ENCODE measurements at regions not wholly inside any gene's neighbourhood (a gene's known extent, or its start where the extent isn't known, plus 50 kb on each side); places are given as distances from the start of the nearest gene placed in this dataset.

GRCh38 chr5:128836571-128836970 is 128.7 kb upstream of the SLC27A6 start:
- Histone ChIP-seq H3K4me3 (ENCODE audit: insufficient read depth, low read depth, low read length) (no peak overlapping the region), H2BK5ac (ENCODE audit: low read depth, low read length, poor library complexity, severe bottlenecking) (no peak overlapping the region), H3K27me3 (ENCODE audit: control insufficient read depth, insufficient read depth, low read length) (no peaks in the 10 kb centered on the region), H2AK9ac (replicated peaks; ENCODE audit: low read depth, low read length, poor library complexity) (no peak overlapping the region), H3K79me1 (ENCODE audit: low read depth in 1 of 2, low read length in 2 of 2) (no peaks in the 10 kb centered on the region), H3K9me3 (ENCODE audit: control insufficient read depth, insufficient read depth, low read length) (no peaks in the 10 kb centered on the region), H3K4ac (ENCODE audit: low read depth, low read length) (no peak overlapping the region), H4K8ac (ENCODE audit: low read depth in 2 of 2, low read length in 2 of 2) (no peak overlapping the region), H2BK15ac (ENCODE audit: low read depth, low read length) (no peak overlapping the region), H4K91ac (ENCODE audit: insufficient read depth, low read depth, low read length) (no peak overlapping the region), H3K4me1 (ENCODE audit: control insufficient read depth, insufficient read depth, low read length) (no peaks in the 10 kb centered on the region), H2AFZ (replicated peaks; ENCODE audit: low read length, poor library complexity) (no peak overlapping the region), H3K14ac (replicated peaks; ENCODE audit: low read depth, low read length) (no peak overlapping the region), H3K56ac (ENCODE audit: extremely low read depth, insufficient read depth, low read length) (no peak overlapping the region), H3K18ac (ENCODE audit: low read depth, low read length) (no peak overlapping the region), H2AK5ac (ENCODE audit: low read depth, low read length) (no peak overlapping the region), H3K9ac (ENCODE audit: low read depth, low read length) (no peak overlapping the region), H4K20me1 (ENCODE audit: insufficient read depth, low read length) (no peaks in the 10 kb centered on the region), H3K23ac (ENCODE audit: low read depth, low read length) (no peak overlapping the region), H3K27ac (ENCODE audit: insufficient read depth, low read length) (no peak overlapping the region), H3K4me2 (ENCODE audit: low read depth, low read length) (no peak overlapping the region), H3K36me3 (ENCODE audit: control insufficient read depth, insufficient read depth, low read length) (no peaks in the 10 kb centered on the region), H2BK20ac (ENCODE audit: low read depth, low read length) (no peak overlapping the region), H3K9me1 (ENCODE audit: insufficient read depth, low read length) (no peaks in the 10 kb centered on the region), H2BK120ac (ENCODE audit: low read depth, low read length) (no peak overlapping the region), H4K5ac (ENCODE audit: low read depth, low read length) (no peak overlapping the region)
- POLR2A ChIA-PET (ENCODE audit: unreplicated experiment) = no interaction called here
- DNase-seq = no peak
- intact Hi-C loops (cut with micrococcal nuclease) = no loop called here
- CTCF ChIA-PET = no interaction called here
- ATAC-seq (ENCODE audit: low read depth) = no peak
- in situ Hi-C loops (cut with MboI; ENCODE audit: low sequenced_read_pairs) = loop anchor here (25.0 kb wide), 2 partner anchors 324 to 1249 kb away; no protein-coding TSS in a partner anchor
- WGBS, 2 experiments (ENCODE audit: extremely low coverage in 2 of 2, insufficient read length in 1 of 2) = 63% methylated on average over 2 of the region's 5 CpGs; no CpG with 5 or more reads in 1 of the 2 experiments
- TF ChIP-seq, protein P1, sequence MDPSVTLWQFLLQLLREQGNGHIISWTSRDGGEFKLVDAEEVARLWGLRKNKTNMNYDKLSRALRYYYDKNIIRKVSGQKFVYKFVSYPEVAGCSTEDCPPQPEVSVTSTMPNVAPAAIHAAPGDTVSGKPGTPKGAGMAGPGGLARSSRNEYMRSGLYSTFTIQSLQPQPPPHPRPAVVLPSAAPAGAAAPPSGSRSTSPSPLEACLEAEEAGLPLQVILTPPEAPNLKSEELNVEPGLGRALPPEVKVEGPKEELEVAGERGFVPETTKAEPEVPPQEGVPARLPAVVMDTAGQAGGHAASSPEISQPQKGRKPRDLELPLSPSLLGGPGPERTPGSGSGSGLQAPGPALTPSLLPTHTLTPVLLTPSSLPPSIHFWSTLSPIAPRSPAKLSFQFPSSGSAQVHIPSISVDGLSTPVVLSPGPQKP (IDR thresholded peaks at IDR 0.05; ENCODE audit: borderline replicate concordance, low read depth, low read length) = no peak
- TF ChIP-seq MAZ (IDR thresholded peaks at IDR 0.05; ENCODE audit: borderline replicate concordance, low read depth, low read length) = no peak
- TF ChIP-seq RFX5 (IDR thresholded peaks at IDR 0.05; ENCODE audit: low read depth, low read length) = no peak
- no peak for TF ChIP-seq MAFK (IDR thresholded peaks at IDR 0.05; ENCODE audit: low read depth, low read length)
- no peak for TF ChIP-seq BHLHE40 (IDR thresholded peaks at IDR 0.05; ENCODE audit: low read depth, low read length)
- no peak for TF ChIP-seq SMC3 (IDR thresholded peaks at IDR 0.05; ENCODE audit: low read depth, low read length)
- TF ChIP-seq, protein P2, sequence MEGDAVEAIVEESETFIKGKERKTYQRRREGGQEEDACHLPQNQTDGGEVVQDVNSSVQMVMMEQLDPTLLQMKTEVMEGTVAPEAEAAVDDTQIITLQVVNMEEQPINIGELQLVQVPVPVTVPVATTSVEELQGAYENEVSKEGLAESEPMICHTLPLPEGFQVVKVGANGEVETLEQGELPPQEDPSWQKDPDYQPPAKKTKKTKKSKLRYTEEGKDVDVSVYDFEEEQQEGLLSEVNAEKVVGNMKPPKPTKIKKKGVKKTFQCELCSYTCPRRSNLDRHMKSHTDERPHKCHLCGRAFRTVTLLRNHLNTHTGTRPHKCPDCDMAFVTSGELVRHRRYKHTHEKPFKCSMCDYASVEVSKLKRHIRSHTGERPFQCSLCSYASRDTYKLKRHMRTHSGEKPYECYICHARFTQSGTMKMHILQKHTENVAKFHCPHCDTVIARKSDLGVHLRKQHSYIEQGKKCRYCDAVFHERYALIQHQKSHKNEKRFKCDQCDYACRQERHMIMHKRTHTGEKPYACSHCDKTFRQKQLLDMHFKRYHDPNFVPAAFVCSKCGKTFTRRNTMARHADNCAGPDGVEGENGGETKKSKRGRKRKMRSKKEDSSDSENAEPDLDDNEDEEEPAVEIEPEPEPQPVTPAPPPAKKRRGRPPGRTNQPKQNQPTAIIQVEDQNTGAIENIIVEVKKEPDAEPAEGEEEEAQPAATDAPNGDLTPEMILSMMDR (conservative IDR thresholded peaks at IDR 0.05; ENCODE audit: low read depth, low read length) = no peak
- TF ChIP-seq RAD21 (IDR thresholded peaks at IDR 0.05; ENCODE audit: low read length) = no peak
- TF ChIP-seq NFE2L2 (IDR thresholded peaks at IDR 0.05; ENCODE audit: low read depth, low read length) = no peak
- TF ChIP-seq MXI1 (IDR thresholded peaks at IDR 0.05; ENCODE audit: borderline replicate concordance, low read depth, low read length) = no peak
- no peak for TF ChIP-seq CHD1 (IDR thresholded peaks at IDR 0.05; ENCODE audit: low read depth, low read length)
- TF ChIP-seq, protein P3, sequence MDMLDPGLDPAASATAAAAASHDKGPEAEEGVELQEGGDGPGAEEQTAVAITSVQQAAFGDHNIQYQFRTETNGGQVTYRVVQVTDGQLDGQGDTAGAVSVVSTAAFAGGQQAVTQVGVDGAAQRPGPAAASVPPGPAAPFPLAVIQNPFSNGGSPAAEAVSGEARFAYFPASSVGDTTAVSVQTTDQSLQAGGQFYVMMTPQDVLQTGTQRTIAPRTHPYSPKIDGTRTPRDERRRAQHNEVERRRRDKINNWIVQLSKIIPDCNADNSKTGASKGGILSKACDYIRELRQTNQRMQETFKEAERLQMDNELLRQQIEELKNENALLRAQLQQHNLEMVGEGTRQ (IDR thresholded peaks at IDR 0.05; ENCODE audit: low read depth, low read length) = no peak
- TF ChIP-seq POLR2A (IDR thresholded peaks at IDR 0.05; ENCODE audit: low read depth, low read length) = no peak
- TF ChIP-seq FOS (IDR thresholded peaks at IDR 0.05; ENCODE audit: low read depth, low read length) = no peak
- no peak for TF ChIP-seq CEBPB (IDR thresholded peaks at IDR 0.05; ENCODE audit: low read depth, low read length)
- BruUV-seq (replicated peaks) = no TSS peak
- dilution Hi-C loops (cut with HindIII; ENCODE audit: low sequenced_read_pairs, unreplicated experiment) = no loop called here
